ENCODE measurements at regions not wholly inside any gene's neighbourhood (a gene's known extent, or its start where the extent isn't known, plus 50 kb on each side); places are given as distances from the start of the nearest gene placed in this dataset.

GRCh38 chr2:176483901-176484568, 214.8 kb downstream of the MTX2 start:
- H3K4me2 ChIP-seq: no peak overlapping the region
- no peak for DNase-seq (ENCODE audit: low spot score)
- H3K36me3 ChIP-seq (replicated peaks; ENCODE audit: insufficient read depth, low read depth): no peaks in the 10 kb centered on the region
- H3K9me2 ChIP-seq (replicated peaks; ENCODE audit: insufficient read depth): no peaks in the 10 kb centered on the region
- 88% methylated on average over 10 of the region's 10 CpGs for WGBS (ENCODE audit: low lambda C conversion rate, missing lambda C conversion rate)
- H3K4me3 ChIP-seq: no peak overlapping the region
- no peaks in the 10 kb centered on the region for H4K20me1 ChIP-seq (ENCODE audit: insufficient read depth, poor library complexity, severe bottlenecking)
- no peaks in the 10 kb centered on the region for H3K79me2 ChIP-seq
- peaks cover 3% of the 10 kb centered on the region for H3K27me3 ChIP-seq
- TF ChIP-seq EZH2 (IDR thresholded peaks at IDR 0.05; ENCODE audit: borderline replicate concordance) (no peak), EZH2phosphoT487 (IDR thresholded peaks at IDR 0.05; ENCODE audit: low read depth, severe bottlenecking, unreplicated experiment) (no peak)
- TF ChIP-seq, protein P1, sequence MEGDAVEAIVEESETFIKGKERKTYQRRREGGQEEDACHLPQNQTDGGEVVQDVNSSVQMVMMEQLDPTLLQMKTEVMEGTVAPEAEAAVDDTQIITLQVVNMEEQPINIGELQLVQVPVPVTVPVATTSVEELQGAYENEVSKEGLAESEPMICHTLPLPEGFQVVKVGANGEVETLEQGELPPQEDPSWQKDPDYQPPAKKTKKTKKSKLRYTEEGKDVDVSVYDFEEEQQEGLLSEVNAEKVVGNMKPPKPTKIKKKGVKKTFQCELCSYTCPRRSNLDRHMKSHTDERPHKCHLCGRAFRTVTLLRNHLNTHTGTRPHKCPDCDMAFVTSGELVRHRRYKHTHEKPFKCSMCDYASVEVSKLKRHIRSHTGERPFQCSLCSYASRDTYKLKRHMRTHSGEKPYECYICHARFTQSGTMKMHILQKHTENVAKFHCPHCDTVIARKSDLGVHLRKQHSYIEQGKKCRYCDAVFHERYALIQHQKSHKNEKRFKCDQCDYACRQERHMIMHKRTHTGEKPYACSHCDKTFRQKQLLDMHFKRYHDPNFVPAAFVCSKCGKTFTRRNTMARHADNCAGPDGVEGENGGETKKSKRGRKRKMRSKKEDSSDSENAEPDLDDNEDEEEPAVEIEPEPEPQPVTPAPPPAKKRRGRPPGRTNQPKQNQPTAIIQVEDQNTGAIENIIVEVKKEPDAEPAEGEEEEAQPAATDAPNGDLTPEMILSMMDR (IDR thresholded peaks at IDR 0.05; ENCODE audit: poor library complexity): no peak
- H3K9me3 ChIP-seq (ENCODE audit: low read depth): no peaks in the 10 kb centered on the region
- H3K27ac ChIP-seq: no peak overlapping the region
- no peak overlapping the region for H2AFZ ChIP-seq
- no peaks in the 10 kb centered on the region for H3K4me1 ChIP-seq (ENCODE audit: insufficient read depth)

- Histone ChIP-seq H3K4me1 (ENCODE audit: insufficient read depth) (peaks cover 2% of the 10 kb centered on the region), H3K9me2 (replicated peaks; ENCODE audit: insufficient read depth) (no peaks in the 10 kb centered on the region), H3K36me3 (replicated peaks; ENCODE audit: insufficient read depth, low read depth) (no peaks in the 10 kb centered on the region), H4K20me1 (ENCODE audit: insufficient read depth, poor library complexity, severe bottlenecking) (no peaks in the 10 kb centered on the region), H3K4me3 (no peak overlapping the region), H3K27ac (no peak overlapping the region), H3K9me3 (ENCODE audit: low read depth) (no peaks in the 10 kb centered on the region), H3K4me2 (no peak overlapping the region), H3K27me3 (peaks cover 3% of the 10 kb centered on the region), H3K79me2 (no peaks in the 10 kb centered on the region), H2AFZ (no peak overlapping the region)
- DNase-seq (ENCODE audit: low spot score): peak; percentile 14
- WGBS (ENCODE audit: low lambda C conversion rate, missing lambda C conversion rate): 47% methylated on average over 3 of the region's 3 CpGs
- TF ChIP-seq EZH2phosphoT487 (IDR thresholded peaks at IDR 0.05; ENCODE audit: low read depth, severe bottlenecking, unreplicated experiment) (no peak), EZH2 (IDR thresholded peaks at IDR 0.05; ENCODE audit: borderline replicate concordance) (no peak)
- TF ChIP-seq, protein P1 (IDR thresholded peaks at IDR 0.05; ENCODE audit: poor library complexity): no peak
Observed at GRCh38 chr2:176484838-176485237, 215.6 kb downstream of the MTX2 start.

DNA sequence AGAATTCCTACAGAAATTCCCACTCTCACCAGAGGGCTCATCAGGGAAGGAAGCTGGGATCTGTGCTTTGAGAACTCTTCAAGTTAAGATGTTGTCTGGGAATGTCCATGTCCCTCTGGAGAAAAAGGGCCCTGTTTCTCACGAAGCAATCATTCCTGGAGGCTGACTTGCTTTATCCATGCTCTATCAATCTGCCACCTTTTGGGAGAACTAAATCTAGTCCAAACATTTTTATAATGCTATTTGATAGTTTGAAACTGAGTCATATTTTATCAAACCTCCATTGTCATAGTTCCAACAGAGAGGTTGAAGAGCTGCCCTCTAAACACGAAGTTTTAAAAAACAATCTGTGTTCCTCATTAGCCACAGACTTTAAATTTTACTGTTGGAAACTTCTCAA, 219.2 kb downstream of the MTX2 start:
- Histone ChIP-seq H3K9me2 (replicated peaks; ENCODE audit: insufficient read depth) (no peaks in the 10 kb centered on the region), H2AFZ (no peak overlapping the region), H4K20me1 (ENCODE audit: insufficient read depth, poor library complexity, severe bottlenecking) (no peaks in the 10 kb centered on the region), H3K27me3 (no peaks in the 10 kb centered on the region), H3K27ac (no peak overlapping the region), H3K4me2 (no peak overlapping the region), H3K79me2 (no peaks in the 10 kb centered on the region), H3K36me3 (replicated peaks; ENCODE audit: insufficient read depth, low read depth) (no peaks in the 10 kb centered on the region), H3K4me3 (no peak overlapping the region), H3K4me1 (ENCODE audit: insufficient read depth) (peaks cover 18% of the 10 kb centered on the region), H3K9me3 (ENCODE audit: low read depth) (no peaks in the 10 kb centered on the region)
- DNase-seq (ENCODE audit: low spot score): no peak
- WGBS (ENCODE audit: low lambda C conversion rate, missing lambda C conversion rate): 91% methylated on average over 2 of the region's 2 CpGs
- TF ChIP-seq EZH2 (IDR thresholded peaks at IDR 0.05; ENCODE audit: borderline replicate concordance) (no peak), EZH2phosphoT487 (IDR thresholded peaks at IDR 0.05; ENCODE audit: low read depth, severe bottlenecking, unreplicated experiment) (no peak)
- TF ChIP-seq, protein P1 (IDR thresholded peaks at IDR 0.05; ENCODE audit: poor library complexity): no peak
